GM19324 (cell line): ENCODE measurements at regions not wholly inside any gene's neighbourhood (a gene's known extent, or its start where the extent isn't known, plus 50 kb on each side); places are given as distances from the start of the nearest gene placed in this dataset.
A peak's percentile ranks its signal among the peaks of the same experiment; 100 is the strongest.
"Not testable (repeated sequence)": the region's sequence is repeated elsewhere in the genome, so short reads cannot be mapped to it uniquely, and the experiment has no call there.

Experiments used
- ATAC-seq: cut with Tn5 transposase; IDR thresholded peaks from one replicate; pipeline ENCODE4 v1.9.1; 2021; ENCODE audit warnings: mild to moderate bottlenecking, moderate library complexity; ENCODE audit not compliant: unreplicated experiment, low FRiP score

GRCh38 chr4:177163532-177163931 is 146.1 kb upstream of the NEIL3 start:
- ATAC-seq, result no peak

- no peak for ATAC-seq
Observed at GRCh38 chr4:177171588-177171987, 138.1 kb upstream of the NEIL3 start.

- ATAC-seq, result no peak
Observed at GRCh38 chr4:177175473-177175872, 134.2 kb upstream of the NEIL3 start.

- ATAC-seq, result no peak
Observed at GRCh38 chr4:177177541-177178081, 132.1 kb upstream of the NEIL3 start.

GRCh38 chr4:177178246-177178645 is 131.4 kb upstream of the NEIL3 start:
- no peak for ATAC-seq

GRCh38 chr4:177182166-177182565 is 127.5 kb upstream of the NEIL3 start:
- ATAC-seq, result no peak

GRCh38 chr4:177182728-177183127 is 126.9 kb upstream of the NEIL3 start:
- ATAC-seq, result no peak

- ATAC-seq, result no peak
Observed at GRCh38 chr4:177185151-177185550, 124.5 kb upstream of the NEIL3 start.

- no peak for ATAC-seq
Observed at GRCh38 chr4:177185579-177185978, 124.1 kb upstream of the NEIL3 start.

- no peak for ATAC-seq
Observed at GRCh38 chr4:177187371-177187770, 122.3 kb upstream of the NEIL3 start.

GRCh38 chr4:177190995-177191580 is 118.6 kb upstream of the NEIL3 start:
- no peak for ATAC-seq

- ATAC-seq, result no peak
Observed at GRCh38 chr4:177191586-177191985, 118.1 kb upstream of the NEIL3 start.

GRCh38 chr4:177191991-177192390 is 117.7 kb upstream of the NEIL3 start:
- no peak for ATAC-seq

- not testable (repeated sequence) for ATAC-seq
Observed at GRCh38 chr4:177193024-177193715, 116.5 kb upstream of the NEIL3 start.

GRCh38 chr4:177194906-177195305 is 114.8 kb upstream of the NEIL3 start:
- no peak for ATAC-seq

GRCh38 chr4:177196615-177197014 is 113.1 kb upstream of the NEIL3 start:
- ATAC-seq, result no peak

- ATAC-seq, result no peak
Observed at GRCh38 chr4:177201614-177202013, 108.1 kb upstream of the NEIL3 start.

- no peak for ATAC-seq
Observed at GRCh38 chr4:177204126-177204525, 105.5 kb upstream of the NEIL3 start.

GRCh38 chr4:177214935-177215334 is 94.7 kb upstream of the NEIL3 start:
- no peak for ATAC-seq

GRCh38 chr4:177220376-177220775 is 89.3 kb upstream of the NEIL3 start:
- no peak for ATAC-seq

- ATAC-seq, result no peak
Observed at GRCh38 chr4:177222781-177223180, 86.9 kb upstream of the NEIL3 start.

GRCh38 chr4:177225605-177226004 is 84.1 kb upstream of the NEIL3 start:
- ATAC-seq, result peak; percentile 81
